GM19324 (cell line): ENCODE measurements at regions not wholly inside any gene's neighbourhood (a gene's known extent, or its start where the extent isn't known, plus 50 kb on each side); places are given as distances from the start of the nearest gene placed in this dataset.
"Not testable (repeated sequence)": the region's sequence is repeated elsewhere in the genome, so short reads cannot be mapped to it uniquely, and the experiment has no call there.

Source experiments
- ATAC-seq: cut with Tn5 transposase; IDR thresholded peaks from one replicate; pipeline ENCODE4 v1.9.1; 2021; ENCODE audit warnings: mild to moderate bottlenecking, moderate library complexity; ENCODE audit not compliant: unreplicated experiment, low FRiP score

GRCh38 chr22:49698616-49699015 is 129.1 kb downstream of the BRD1 start:
- ATAC-seq = not testable (repeated sequence)

- ATAC-seq = no peak
Measured at GRCh38 chr22:49697047-49697446, 130.6 kb downstream of the BRD1 start.

- ATAC-seq = no peak
Measured at GRCh38 chr22:49694462-49695260, 133.0 kb downstream of the BRD1 start.

GRCh38 chr22:49693848-49694247 is 133.8 kb downstream of the BRD1 start:
- ATAC-seq = no peak

GRCh38 chr22:49693416-49693815 is 134.3 kb downstream of the BRD1 start:
- no peak for ATAC-seq

- no peak for ATAC-seq
Measured at GRCh38 chr22:49692499-49693225, 135.0 kb downstream of the BRD1 start.

GRCh38 chr22:49691256-49691655 is 136.4 kb downstream of the BRD1 start:
- no peak for ATAC-seq

- ATAC-seq = no peak
Measured at GRCh38 chr22:49690454-49690853, 137.2 kb downstream of the BRD1 start.

GRCh38 chr22:49689858-49690257 is 137.8 kb downstream of the BRD1 start:
- no peak for ATAC-seq

GRCh38 chr22:49689255-49689770 is 138.4 kb downstream of the BRD1 start:
- ATAC-seq = no peak

GRCh38 chr22:49688516-49689254 is 139.0 kb downstream of the BRD1 start:
- no peak for ATAC-seq

- ATAC-seq = no peak
Measured at GRCh38 chr22:49687786-49688515, 139.7 kb downstream of the BRD1 start.

- no peak for ATAC-seq
Measured at GRCh38 chr22:49687333-49687732, 140.3 kb downstream of the BRD1 start.

- no peak for ATAC-seq
Measured at GRCh38 chr22:49686495-49687219, 141.0 kb downstream of the BRD1 start.

- ATAC-seq = no peak
Measured at GRCh38 chr22:49685686-49686085, 142.0 kb downstream of the BRD1 start.

GRCh38 chr22:49685116-49685515 is 142.6 kb downstream of the BRD1 start:
- ATAC-seq = no peak

GRCh38 chr22:49683032-49683431 is 144.6 kb downstream of the BRD1 start:
- no peak for ATAC-seq

GRCh38 chr22:49680819-49681218 is 146.9 kb downstream of the BRD1 start:
- not testable (repeated sequence) for ATAC-seq

- ATAC-seq = no peak
Measured at GRCh38 chr22:49678842-49679170, 148.9 kb downstream of the BRD1 start.
